GM13976 (cell line): ENCODE measurements at regions not wholly inside any gene's neighbourhood (a gene's known extent, or its start where the extent isn't known, plus 50 kb on each side); places are given as distances from the start of the nearest gene placed in this dataset.

ENCODE experiments used
- DNase-seq: peaks from one replicate; pipeline ENCODE4 v3.0.0; 2012; ENCODE audit warnings: low spot score
- CTCF ChIP-seq: IDR thresholded peaks from 2 replicates; pipeline ENCODE4 v1.5.1; 2012; ENCODE audit warnings: borderline replicate concordance, mild to moderate bottlenecking; ENCODE audit not compliant: insufficient read depth; ENCODE audit errors: extremely low read depth, missing control alignments, control extremely low read depth
- in situ Hi-C: fragments of 300-500 bp; cut with MboI; formaldehyde crosslinking; loops from one replicate; pipeline ENCODE4 v1.12.0; 2022; ENCODE audit warnings: low sequenced_read_pairs, mixed read lengths, inconsistent platforms; ENCODE audit not compliant: unreplicated experiment

GRCh38 chr16:63717806-63718205 lies 1404.1 kb downstream of the CDH11 start:
- no peak for DNase-seq
- TF ChIP-seq CTCF = no peak
- in situ Hi-C loops = no loop called here

GRCh38 chr16:63714876-63715275 lies 1407.0 kb downstream of the CDH11 start:
- in situ Hi-C loops = no loop called here
- no peak for TF ChIP-seq CTCF
- no peak for DNase-seq

- no peak for DNase-seq
- TF ChIP-seq CTCF = no peak
- in situ Hi-C loops = no loop called here
Observed at GRCh38 chr16:63712725-63713124, 1409.1 kb downstream of the CDH11 start.

- in situ Hi-C loops = no loop called here
- DNase-seq = no peak
- TF ChIP-seq CTCF = no peak
Observed at GRCh38 chr16:63703612-63704011, 1418.3 kb downstream of the CDH11 start.

GRCh38 chr16:63702981-63703590 lies 1418.8 kb downstream of the CDH11 start:
- no peak for TF ChIP-seq CTCF
- DNase-seq = no peak
- in situ Hi-C loops = no loop called here

- in situ Hi-C loops = no loop called here
- no peak for DNase-seq
- TF ChIP-seq CTCF = no peak
Observed at GRCh38 chr16:63697736-63698135, 1424.1 kb downstream of the CDH11 start.
